ENCODE measurements at regions not wholly inside any gene's neighbourhood (a gene's known extent, or its start where the extent isn't known, plus 50 kb on each side); places are given as distances from the start of the nearest gene placed in this dataset.

GRCh38 chr17:57201481-57201880, 54.8 kb upstream of the MSI2 start:
- TF ChIP-seq EZH2 (IDR thresholded peaks at IDR 0.05; ENCODE audit: insufficient read depth, poor library complexity, severe bottlenecking) (no peak), EZH2phosphoT487 (IDR thresholded peaks at IDR 0.05; ENCODE audit: insufficient read depth, low read depth) (no peak)
